ENCODE measurements at regions not wholly inside any gene's neighbourhood (a gene's known extent, or its start where the extent isn't known, plus 50 kb on each side); places are given as distances from the start of the nearest gene placed in this dataset.

DNA sequence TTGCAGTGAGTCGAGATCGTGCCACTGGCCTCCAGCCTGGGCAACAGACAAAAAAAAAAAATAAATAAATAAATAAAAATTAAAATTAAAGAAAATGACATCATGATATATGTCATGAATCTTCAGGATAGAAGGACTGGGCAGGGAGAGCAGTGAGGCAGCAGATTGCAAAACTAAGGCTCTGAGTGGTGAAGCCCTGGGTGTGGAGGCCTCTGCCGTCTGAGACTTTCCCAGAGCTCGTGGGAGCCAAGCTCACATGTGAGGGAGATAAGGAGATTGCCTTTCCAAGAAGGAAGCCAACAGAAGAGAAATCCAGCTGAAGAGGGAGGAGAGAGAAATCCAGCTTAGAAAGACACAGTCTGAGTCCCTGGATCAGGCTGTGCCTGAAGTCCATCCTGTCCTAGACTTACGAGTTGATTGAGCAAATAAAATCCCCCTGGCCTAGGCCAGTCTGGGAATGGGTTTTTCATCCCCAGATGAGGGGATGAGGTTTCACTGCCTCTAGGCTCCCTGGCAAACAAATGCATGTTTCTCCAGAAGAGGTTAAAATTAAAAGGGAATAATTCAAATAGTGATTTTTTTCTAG lies 142.0 kb upstream of the IGSF21 start:
- Mint-ChIP-seq H3K4me3 (no peak overlapping the region), H3K27ac (no peak overlapping the region), H3K36me3 (no peaks in the 10 kb centered on the region), H3K4me1 (ENCODE audit: low read depth) (no peaks in the 10 kb centered on the region), H3K27me3 (no peaks in the 10 kb centered on the region), H3K9me3 (ENCODE audit: low read depth) (no peaks in the 10 kb centered on the region)

- H3K4me1 Mint-ChIP-seq (ENCODE audit: low read depth) = no peaks in the 10 kb centered on the region
- H3K27me3 Mint-ChIP-seq = no peaks in the 10 kb centered on the region
- H3K36me3 Mint-ChIP-seq = no peaks in the 10 kb centered on the region
- H3K4me3 Mint-ChIP-seq = no peak overlapping the region
- H3K9me3 Mint-ChIP-seq (ENCODE audit: low read depth) = no peaks in the 10 kb centered on the region
- H3K27ac Mint-ChIP-seq = no peak overlapping the region
Observed at GRCh38 chr1:17966341-17966740, 141.3 kb upstream of the IGSF21 start.

DNA sequence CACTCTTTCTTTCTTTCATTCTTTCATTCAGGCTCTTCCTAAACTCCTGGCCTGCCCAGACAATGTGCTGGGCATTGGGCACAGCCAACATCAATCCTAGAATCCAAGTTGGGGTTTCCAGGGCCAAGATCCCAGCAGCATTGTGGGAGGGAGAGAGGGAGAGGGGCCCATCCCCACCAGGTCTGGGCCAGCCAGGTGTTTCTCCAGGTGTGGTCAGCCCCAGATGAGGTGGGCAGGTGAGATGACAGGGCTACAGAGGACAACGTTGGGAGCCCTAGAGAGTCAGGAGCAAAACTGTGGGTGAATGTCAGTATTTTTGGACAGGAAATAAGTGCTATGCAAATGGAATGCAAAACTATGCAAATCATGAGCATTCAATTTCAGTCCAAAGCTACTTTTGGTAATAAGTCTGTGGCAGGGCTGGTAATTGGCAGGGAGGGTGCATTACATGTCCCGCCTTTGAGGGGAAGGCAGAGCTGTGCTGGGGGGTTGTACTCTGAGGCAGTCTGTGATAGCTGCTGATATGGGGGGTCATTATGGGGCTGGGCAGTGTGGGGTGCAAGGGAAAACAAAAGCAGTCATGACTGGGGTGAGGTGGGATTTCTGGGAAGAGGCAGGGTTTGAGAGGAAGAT lies 139.9 kb upstream of the IGSF21 start:
- Mint-ChIP-seq H3K4me3 (no peak overlapping the region), H3K9me3 (ENCODE audit: low read depth) (no peaks in the 10 kb centered on the region), H3K36me3 (no peaks in the 10 kb centered on the region), H3K4me1 (ENCODE audit: low read depth) (no peaks in the 10 kb centered on the region), H3K27me3 (no peaks in the 10 kb centered on the region), H3K27ac (no peak overlapping the region)

GRCh38 chr1:17970757-17971156 lies 136.8 kb upstream of the IGSF21 start:
- H3K9me3 Mint-ChIP-seq (ENCODE audit: low read depth) = no peaks in the 10 kb centered on the region
- no peaks in the 10 kb centered on the region for H3K36me3 Mint-ChIP-seq
- no peaks in the 10 kb centered on the region for H3K4me1 Mint-ChIP-seq (ENCODE audit: low read depth)
- no peak overlapping the region for H3K27ac Mint-ChIP-seq
- H3K27me3 Mint-ChIP-seq = peaks cover 4% of the 10 kb centered on the region
- no peak overlapping the region for H3K4me3 Mint-ChIP-seq

GRCh38 chr1:17973694-17974093 lies 133.9 kb upstream of the IGSF21 start:
- Mint-ChIP-seq H3K9me3 (ENCODE audit: low read depth) (no peaks in the 10 kb centered on the region), H3K27me3 (peaks cover 4% of the 10 kb centered on the region), H3K4me3 (no peak overlapping the region), H3K27ac (no peak overlapping the region), H3K36me3 (no peaks in the 10 kb centered on the region), H3K4me1 (ENCODE audit: low read depth) (no peaks in the 10 kb centered on the region)

DNA sequence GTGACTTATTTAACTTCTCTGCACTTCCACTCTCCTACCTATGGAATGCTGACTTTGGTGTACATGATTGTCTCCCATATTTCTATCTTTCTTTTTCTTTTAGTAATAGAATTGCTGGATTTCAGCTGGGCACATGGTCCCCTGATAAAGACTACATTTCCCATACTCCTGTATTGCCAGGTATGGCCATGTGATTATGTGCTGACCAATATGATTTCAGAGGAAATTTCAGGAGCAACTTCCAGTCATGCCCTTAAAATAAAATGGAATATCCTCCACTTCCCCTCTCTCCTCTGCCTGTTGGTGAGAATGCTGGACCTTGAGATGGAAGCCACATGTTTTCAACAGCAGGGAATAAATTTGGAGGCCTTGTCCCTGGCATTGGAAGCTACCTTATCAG lies 130.7 kb upstream of the IGSF21 start:
- no peak overlapping the region for H3K27ac Mint-ChIP-seq
- H3K36me3 Mint-ChIP-seq = no peaks in the 10 kb centered on the region
- H3K4me3 Mint-ChIP-seq = no peak overlapping the region
- H3K27me3 Mint-ChIP-seq = peaks cover 8% of the 10 kb centered on the region
- H3K4me1 Mint-ChIP-seq (ENCODE audit: low read depth) = no peaks in the 10 kb centered on the region
- H3K9me3 Mint-ChIP-seq (ENCODE audit: low read depth) = no peaks in the 10 kb centered on the region

DNA sequence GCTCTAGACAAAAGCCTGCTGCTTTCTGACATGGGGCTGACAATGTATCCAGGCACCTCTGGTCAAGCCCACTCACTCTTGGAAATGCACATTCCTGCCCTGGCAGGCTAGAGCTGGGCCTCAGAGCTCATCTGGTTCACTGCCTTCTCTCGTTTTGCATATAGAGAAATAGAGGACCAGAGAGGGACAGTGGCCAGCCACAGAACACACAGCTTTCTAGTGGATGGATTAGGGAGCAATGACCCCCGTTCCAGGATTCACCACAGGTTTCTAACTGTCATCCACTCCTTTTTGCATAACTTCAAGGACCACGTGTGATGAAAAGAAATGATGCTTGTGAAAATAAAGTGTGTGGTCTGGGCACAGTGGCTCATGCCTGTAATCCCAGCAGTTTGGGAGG lies 129.6 kb upstream of the IGSF21 start:
- H3K4me1 Mint-ChIP-seq (ENCODE audit: low read depth) = no peaks in the 10 kb centered on the region
- peaks cover 12% of the 10 kb centered on the region for H3K27me3 Mint-ChIP-seq
- no peaks in the 10 kb centered on the region for H3K9me3 Mint-ChIP-seq (ENCODE audit: low read depth)
- H3K36me3 Mint-ChIP-seq = no peaks in the 10 kb centered on the region
- H3K4me3 Mint-ChIP-seq = no peak overlapping the region
- H3K27ac Mint-ChIP-seq = no peak overlapping the region

GRCh38 chr1:17979815-17980214 lies 127.8 kb upstream of the IGSF21 start:
- H3K4me1 Mint-ChIP-seq (ENCODE audit: low read depth) = no peaks in the 10 kb centered on the region
- no peaks in the 10 kb centered on the region for H3K9me3 Mint-ChIP-seq (ENCODE audit: low read depth)
- no peak overlapping the region for H3K4me3 Mint-ChIP-seq
- no peak overlapping the region for H3K27ac Mint-ChIP-seq
- no peaks in the 10 kb centered on the region for H3K36me3 Mint-ChIP-seq
- H3K27me3 Mint-ChIP-seq = peaks cover 7% of the 10 kb centered on the region

GRCh38 chr1:17982197-17982596 lies 125.4 kb upstream of the IGSF21 start:
- H3K4me3 Mint-ChIP-seq = no peak overlapping the region
- no peaks in the 10 kb centered on the region for H3K36me3 Mint-ChIP-seq
- H3K4me1 Mint-ChIP-seq (ENCODE audit: low read depth) = no peaks in the 10 kb centered on the region
- H3K27ac Mint-ChIP-seq = no peak overlapping the region
- peaks cover 8% of the 10 kb centered on the region for H3K27me3 Mint-ChIP-seq
- H3K9me3 Mint-ChIP-seq (ENCODE audit: low read depth) = peaks cover 2% of the 10 kb centered on the region

DNA sequence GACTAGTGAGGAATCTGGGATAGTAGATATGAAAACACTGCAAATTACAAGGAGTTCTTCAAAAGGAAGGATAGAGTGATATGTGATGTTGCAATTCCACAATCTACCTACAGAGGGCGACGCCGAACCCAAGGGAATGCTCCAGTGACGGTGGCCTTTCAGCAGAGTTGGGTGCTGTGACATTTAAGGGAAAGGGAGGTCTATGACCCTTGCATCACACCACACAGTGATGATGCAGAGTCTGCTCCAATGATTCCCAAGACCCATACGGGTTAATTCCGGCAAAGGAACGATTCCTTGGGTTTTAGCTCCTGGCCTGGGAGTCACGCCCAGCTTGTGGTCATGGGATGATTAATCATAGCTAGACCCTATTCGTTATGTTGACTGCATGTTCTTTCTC lies 123.0 kb upstream of the IGSF21 start:
- Mint-ChIP-seq H3K9me3 (ENCODE audit: low read depth) (peaks cover 4% of the 10 kb centered on the region), H3K36me3 (no peaks in the 10 kb centered on the region), H3K27ac (no peak overlapping the region), H3K4me3 (no peak overlapping the region), H3K27me3 (peaks cover 10% of the 10 kb centered on the region), H3K4me1 (ENCODE audit: low read depth) (no peaks in the 10 kb centered on the region)

GRCh38 chr1:17986156-17986555 lies 121.4 kb upstream of the IGSF21 start:
- no peak overlapping the region for H3K27ac Mint-ChIP-seq
- peaks cover 4% of the 10 kb centered on the region for H3K9me3 Mint-ChIP-seq (ENCODE audit: low read depth)
- H3K4me3 Mint-ChIP-seq = no peak overlapping the region
- H3K27me3 Mint-ChIP-seq = peaks cover 7% of the 10 kb centered on the region
- no peaks in the 10 kb centered on the region for H3K4me1 Mint-ChIP-seq (ENCODE audit: low read depth)
- H3K36me3 Mint-ChIP-seq = no peaks in the 10 kb centered on the region

GRCh38 chr1:17990401-17990800 lies 117.2 kb upstream of the IGSF21 start:
- H3K4me1 Mint-ChIP-seq (ENCODE audit: low read depth) = no peaks in the 10 kb centered on the region
- H3K27ac Mint-ChIP-seq = no peak overlapping the region
- no peaks in the 10 kb centered on the region for H3K36me3 Mint-ChIP-seq
- peaks cover 4% of the 10 kb centered on the region for H3K9me3 Mint-ChIP-seq (ENCODE audit: low read depth)
- H3K27me3 Mint-ChIP-seq = peaks cover 4% of the 10 kb centered on the region
- H3K4me3 Mint-ChIP-seq = no peak overlapping the region

GRCh38 chr1:17991996-17992395 lies 115.6 kb upstream of the IGSF21 start:
- H3K9me3 Mint-ChIP-seq (ENCODE audit: low read depth) = peaks cover 4% of the 10 kb centered on the region
- no peak overlapping the region for H3K27ac Mint-ChIP-seq
- no peaks in the 10 kb centered on the region for H3K36me3 Mint-ChIP-seq
- no peak overlapping the region for H3K4me3 Mint-ChIP-seq
- H3K4me1 Mint-ChIP-seq (ENCODE audit: low read depth) = no peaks in the 10 kb centered on the region
- H3K27me3 Mint-ChIP-seq = peaks cover 4% of the 10 kb centered on the region

- Mint-ChIP-seq H3K36me3 (no peaks in the 10 kb centered on the region), H3K27me3 (peaks cover 2% of the 10 kb centered on the region), H3K9me3 (ENCODE audit: low read depth) (no peaks in the 10 kb centered on the region), H3K27ac (no peak overlapping the region), H3K4me3 (no peak overlapping the region), H3K4me1 (ENCODE audit: low read depth) (no peaks in the 10 kb centered on the region)
Observed at GRCh38 chr1:17992800-17993199, 114.8 kb upstream of the IGSF21 start.

DNA sequence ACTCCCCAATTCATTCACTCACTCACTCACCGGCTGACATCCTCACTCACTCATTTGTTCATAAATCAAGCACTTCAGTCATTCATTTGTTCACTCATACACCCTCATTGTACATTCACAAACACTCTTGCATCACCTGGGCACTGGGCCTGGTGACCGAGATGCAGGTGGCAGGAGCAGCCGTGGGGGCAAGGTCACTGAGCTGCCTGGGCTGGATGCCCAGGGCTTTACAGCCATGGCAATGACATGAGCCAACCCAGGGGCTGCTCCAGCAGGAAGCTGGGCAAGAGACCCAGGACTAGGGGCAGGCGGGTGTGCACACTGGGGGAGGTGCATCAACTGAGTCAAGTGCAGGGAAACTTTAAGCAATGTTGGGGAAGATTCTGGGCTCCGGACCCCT lies 113.6 kb upstream of the IGSF21 start:
- Mint-ChIP-seq H3K36me3 (no peaks in the 10 kb centered on the region), H3K27ac (no peak overlapping the region), H3K27me3 (peaks cover 3% of the 10 kb centered on the region), H3K4me3 (no peak overlapping the region), H3K4me1 (ENCODE audit: low read depth) (no peaks in the 10 kb centered on the region), H3K9me3 (ENCODE audit: low read depth) (no peaks in the 10 kb centered on the region)

- Mint-ChIP-seq H3K9me3 (ENCODE audit: low read depth) (no peaks in the 10 kb centered on the region), H3K27ac (no peak overlapping the region), H3K4me3 (no peak overlapping the region), H3K27me3 (peaks cover 4% of the 10 kb centered on the region), H3K36me3 (no peaks in the 10 kb centered on the region), H3K4me1 (ENCODE audit: low read depth) (no peaks in the 10 kb centered on the region)
Observed at GRCh38 chr1:17995480-17995879, 112.1 kb upstream of the IGSF21 start.
